Right forelimb (tissue), 1 donor: ENCODE measurements at regions not wholly inside any gene's neighbourhood (a gene's known extent, or its start where the extent isn't known, plus 50 kb on each side); places are given as distances from the start of the nearest gene placed in this dataset.

Experiments
- DNase-seq: peaks from one replicate; pipeline ENCODE4 v3.0.0-alpha.2; 2018

GRCh38 chr6:156174031-156174890, 602.9 kb upstream of the ARID1B start:
- DNase-seq: no peak

DNA sequence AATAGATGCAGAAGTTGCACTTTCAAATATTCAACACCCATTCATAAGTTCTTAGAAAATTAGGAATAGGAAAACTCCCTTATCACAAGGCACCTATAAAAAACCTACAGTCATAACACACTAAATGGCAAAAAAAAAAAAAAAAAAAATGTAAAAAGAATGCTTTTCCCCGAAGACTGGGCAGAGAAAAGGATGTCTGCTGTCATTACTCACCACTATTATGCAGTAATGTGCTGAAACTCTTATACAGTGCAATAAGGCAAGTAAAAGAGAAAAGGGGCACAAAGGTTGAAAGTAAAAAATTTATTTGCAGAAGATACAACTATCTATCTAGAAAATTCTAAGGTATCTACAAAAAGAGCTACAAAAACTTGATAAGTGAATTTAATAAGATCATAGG, 607.8 kb upstream of the ARID1B start:
- no peak for DNase-seq

DNA sequence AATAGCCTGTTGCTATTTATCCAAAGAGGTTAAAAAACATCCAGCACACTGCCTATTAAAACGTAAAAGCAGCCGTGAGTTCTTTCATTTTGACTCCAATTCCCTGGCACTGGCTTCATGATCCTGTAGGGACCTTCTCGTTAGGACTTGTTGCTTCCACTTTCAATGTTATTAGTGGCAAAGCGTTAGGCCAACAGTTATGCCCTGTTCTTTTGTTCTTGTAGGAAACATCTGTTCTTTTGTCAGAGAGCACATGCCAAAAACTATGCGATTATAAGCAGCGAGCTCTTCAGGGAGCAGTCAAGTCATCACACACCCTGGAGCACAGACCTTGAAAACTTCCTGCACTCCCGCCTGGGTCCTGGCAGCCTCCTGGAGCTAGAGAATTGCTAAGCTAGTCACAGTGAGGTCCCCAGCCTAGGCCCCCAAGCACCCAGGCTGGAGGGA, 609.5 kb upstream of the ARID1B start:
- DNase-seq: peak; percentile 52

DNA sequence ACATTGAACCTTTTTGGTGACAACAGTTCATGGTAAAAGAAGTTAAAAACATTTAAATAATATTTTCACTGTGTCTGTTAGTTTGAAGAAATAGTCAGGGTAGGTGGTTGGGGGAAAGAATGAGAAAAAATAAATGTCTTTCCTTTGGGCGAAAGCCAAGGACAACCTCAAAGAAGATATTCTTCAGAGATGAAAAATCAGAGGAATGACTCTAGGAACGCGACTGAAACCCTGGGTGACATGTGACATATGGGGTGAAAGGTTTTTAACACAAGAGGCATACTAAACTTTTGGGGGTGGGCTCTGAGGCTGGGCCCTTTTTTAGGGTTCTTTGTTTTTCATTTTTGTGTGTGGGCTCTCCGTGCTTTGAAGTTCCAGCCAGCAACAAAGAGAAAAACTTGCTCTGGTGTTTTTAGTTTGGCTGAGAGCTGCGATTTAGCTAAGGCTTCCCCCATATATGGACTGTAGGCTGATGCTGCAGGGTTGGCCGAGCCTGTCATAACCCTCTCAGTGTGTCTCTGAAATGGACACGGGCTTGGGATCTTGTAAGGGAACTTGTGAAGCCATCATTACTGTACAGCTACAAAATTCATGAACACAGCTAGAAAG, 610.1 kb upstream of the ARID1B start:
- DNase-seq: no peak

GRCh38 chr6:156166093-156166492, 611.1 kb upstream of the ARID1B start:
- no peak for DNase-seq

GRCh38 chr6:156164701-156165452, 612.3 kb upstream of the ARID1B start:
- no peak for DNase-seq

DNA sequence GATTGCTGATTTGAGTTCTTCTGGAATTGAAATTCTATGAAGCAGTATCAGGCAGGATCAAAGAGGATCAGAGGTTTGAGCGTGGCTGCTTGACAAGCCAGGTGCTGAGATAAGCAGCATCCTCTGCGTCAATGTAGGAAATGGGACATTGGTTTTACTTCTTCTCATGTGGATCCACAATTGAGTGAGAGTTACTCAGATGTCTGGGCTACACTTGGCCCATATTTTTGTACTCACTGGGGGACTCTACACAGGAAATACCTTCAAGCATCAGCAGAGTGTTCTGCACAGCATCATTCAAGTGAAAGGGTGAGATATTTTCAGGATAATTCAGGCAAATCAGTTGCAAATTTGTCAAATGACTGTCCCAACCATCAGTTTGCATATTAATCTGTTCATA, 613.9 kb upstream of the ARID1B start:
- no peak for DNase-seq

DNA sequence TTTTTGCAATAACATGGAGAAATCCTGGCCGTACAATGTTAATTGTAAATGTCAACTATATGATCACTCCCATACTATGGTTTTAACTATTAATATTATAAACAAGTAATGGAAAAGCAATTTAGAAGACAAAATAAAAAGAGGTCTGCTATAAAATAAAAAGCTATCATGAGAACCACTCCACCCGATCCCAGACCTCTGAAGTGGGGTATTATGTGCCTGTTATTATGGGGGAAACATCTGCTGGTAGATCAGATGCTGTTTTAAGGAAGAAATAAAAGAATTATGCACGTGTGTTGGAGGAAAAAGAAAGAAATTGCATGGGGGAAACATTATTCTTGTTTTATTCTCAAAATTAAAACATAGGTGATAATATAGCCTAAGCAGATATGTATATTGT, 615.7 kb upstream of the ARID1B start:
- DNase-seq: no peak

GRCh38 chr6:156160795-156161165, 616.4 kb upstream of the ARID1B start:
- no peak for DNase-seq

DNA sequence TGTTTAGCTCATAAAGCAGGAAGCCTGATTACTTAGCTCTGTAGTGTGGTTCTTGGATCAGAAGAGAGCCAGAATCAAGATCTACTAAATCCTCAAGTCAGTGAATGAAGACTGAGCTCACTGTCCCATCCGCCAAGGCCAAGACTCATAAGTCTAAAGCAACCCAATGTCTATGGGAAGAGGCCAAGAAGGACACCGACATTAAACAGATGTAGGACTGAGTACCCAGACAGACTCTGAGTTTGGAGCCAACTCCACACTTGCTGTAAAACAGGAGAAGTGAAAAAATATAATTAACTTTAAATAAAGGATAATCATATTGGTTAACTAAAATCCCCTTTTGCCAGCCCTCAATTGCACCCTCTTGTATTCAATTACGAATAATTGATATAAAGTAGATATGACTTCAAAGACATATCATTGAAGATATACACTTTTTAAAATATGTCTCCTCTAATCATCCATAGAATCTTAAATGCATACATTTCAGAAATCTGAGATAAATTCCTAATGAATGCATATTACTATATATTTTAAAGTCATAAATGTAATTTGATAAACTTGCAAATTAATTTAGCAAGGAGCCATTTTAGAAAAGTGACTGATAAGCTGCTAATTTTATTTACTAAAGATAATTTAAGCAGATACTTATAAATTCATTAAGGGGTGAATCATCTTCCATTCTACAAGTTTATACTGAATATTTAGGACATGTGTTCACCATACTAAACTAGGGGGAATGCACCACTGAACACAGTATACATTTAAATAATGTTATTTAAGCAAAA, 617.0 kb upstream of the ARID1B start:
- DNase-seq: no peak

DNA sequence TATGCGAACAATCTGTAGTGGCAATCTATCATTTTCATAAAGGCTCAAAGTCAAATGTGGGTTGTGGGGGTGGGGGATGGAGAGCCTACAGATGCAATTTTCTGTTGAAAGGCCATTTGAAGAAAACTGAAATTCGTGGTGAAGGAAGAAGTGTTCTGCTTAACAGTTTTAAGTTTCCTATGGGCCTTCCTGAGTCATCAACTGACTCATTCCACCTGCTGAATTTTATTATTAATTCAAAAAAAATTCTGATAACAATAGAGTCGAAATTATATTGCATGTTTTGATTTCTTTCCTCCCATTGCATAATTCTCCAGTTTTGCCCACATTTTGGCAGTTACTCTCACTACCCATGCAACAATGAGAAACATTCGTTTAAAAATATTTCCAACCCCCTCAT, 622.3 kb upstream of the ARID1B start:
- no peak for DNase-seq

GRCh38 chr6:156150391-156150790, 626.8 kb upstream of the ARID1B start:
- DNase-seq: no peak

- no peak for DNase-seq
Measured at GRCh38 chr6:156146891-156147290, 630.3 kb upstream of the ARID1B start.

- DNase-seq: no peak
Measured at GRCh38 chr6:156131221-156131903, 645.8 kb upstream of the ARID1B start.

- no peak for DNase-seq
Measured at GRCh38 chr6:156126535-156126934, 650.6 kb upstream of the ARID1B start.

- DNase-seq: no peak
Measured at GRCh38 chr6:156125844-156126243, 651.3 kb upstream of the ARID1B start.

- DNase-seq: no peak
Measured at GRCh38 chr6:156123731-156124130, 653.4 kb upstream of the ARID1B start.

DNA sequence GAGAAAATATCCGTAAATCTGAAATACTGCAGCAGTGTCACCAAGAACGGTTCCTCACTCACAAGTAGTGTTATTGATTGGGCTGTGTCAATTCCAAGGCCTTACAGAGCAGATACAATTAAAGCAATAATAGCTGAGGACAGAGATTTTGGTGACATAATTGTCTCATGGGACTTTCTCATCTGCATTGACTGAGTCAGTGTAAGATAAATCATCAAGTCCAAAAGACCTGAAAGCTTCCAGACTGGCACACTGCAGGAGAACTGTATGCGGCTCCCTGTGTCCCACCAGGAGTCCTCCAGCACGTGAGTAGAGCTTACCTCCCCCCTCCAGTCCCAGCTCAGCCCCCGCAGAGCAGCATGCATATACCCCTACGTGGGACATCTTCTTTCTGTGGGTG, 655.2 kb upstream of the ARID1B start:
- no peak for DNase-seq

GRCh38 chr6:156114541-156114940, 658.9 kb upstream of the NOX3 start:
- no peak for DNase-seq

DNA sequence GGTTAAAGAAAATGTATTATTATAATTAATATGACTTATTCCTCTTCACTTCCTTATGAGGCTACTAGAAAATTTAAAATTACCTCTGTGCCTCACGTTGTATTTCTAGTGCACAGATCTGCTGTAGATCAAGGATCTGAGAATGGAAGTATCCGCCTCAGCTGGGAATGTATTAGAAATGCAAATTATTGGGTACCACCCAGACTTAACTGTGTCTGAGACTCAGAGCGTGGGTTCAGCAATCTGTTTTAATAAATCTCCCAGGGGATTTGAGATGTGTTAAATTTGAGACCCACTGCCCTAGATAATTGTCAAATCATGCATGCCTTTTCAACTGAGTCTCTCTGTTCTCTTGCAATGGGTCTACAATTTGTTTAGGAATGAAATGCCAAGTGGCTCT, 658.0 kb upstream of the NOX3 start:
- DNase-seq: no peak

DNA sequence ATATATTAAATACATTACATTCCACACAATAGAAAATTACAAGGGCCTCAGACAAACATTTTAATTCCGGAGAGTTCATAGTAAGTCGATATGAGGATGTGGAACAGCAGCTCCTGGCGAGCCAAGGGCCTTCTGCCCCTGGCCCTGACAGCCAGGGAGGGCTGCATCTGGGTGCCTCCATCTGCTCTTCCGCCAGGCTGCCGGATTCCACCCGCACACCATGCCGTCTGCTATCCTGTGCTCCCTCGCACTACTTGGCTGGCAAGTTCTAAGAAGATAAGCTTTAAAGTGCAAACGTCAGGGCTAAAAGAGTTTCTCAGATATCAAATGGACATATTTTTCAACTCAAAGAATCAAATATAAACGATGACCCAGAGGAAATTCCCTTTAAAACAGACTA, 656.3 kb upstream of the NOX3 start:
- DNase-seq: no peak

DNA sequence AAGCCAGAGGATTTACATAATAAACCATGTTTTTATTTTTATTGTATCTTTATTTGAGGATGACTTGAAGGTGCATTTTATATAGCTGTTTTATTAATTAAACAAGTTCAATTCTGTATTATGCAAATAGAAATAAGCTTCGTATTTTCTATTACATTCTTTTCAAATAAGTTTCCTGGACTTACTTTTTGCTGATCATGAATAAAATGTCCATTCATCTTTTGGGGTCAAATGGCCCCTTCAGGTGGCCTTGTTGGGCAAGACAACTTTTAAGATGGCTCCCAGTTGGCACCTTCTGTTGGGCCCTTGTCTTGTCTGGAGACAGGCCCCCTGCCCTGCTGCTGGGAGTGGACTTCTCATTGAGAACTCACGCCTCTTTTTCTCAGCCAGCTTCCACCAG, 654.6 kb upstream of the NOX3 start:
- no peak for DNase-seq
